GM12878 (cell line): ENCODE measurements at regions not wholly inside any gene's neighbourhood (a gene's known extent, or its start where the extent isn't known, plus 50 kb on each side); places are given as distances from the start of the nearest gene placed in this dataset.

Experiments used
- ATAC-seq: fragments of 200-7000 bp; cut with Tn5 transposase; 3 replicates; pipeline ENCODE4 v1.9.1; 2020; ENCODE audit warnings: mild to moderate bottlenecking, moderate library complexity
- BruUV-seq: library from RNA; stranded (reverse); fragments of 400-500 nt; replicated peaks from 2 replicates; lab custom pipeline; 2021; lab: Mats Ljungman, UMichigan
- CTCF ChIA-PET: fragments of 300-600 bp; sonication (Branson Sonifier 250); formaldehyde crosslinking; extraction: SDS; loops from one replicate; lab custom pipeline; 2021; ENCODE audit warnings: inconsistent platforms; lab: Yijun Ruan, JAX
- POLR2A ChIA-PET: fragments of 350-600 bp; formaldehyde crosslinking; extraction: SDS; loops from one replicate; lab custom pipeline; 2021; ENCODE audit warnings: inconsistent platforms; lab: Charles Lee
- RAD21 ChIA-PET: fragments of 300-600 bp; sonication (Branson Sonifier 250); formaldehyde crosslinking; loops from one replicate; lab custom pipeline; 2023; ENCODE audit warnings: antibody characterized with exemption; ENCODE audit not compliant: unreplicated experiment; lab: Charles Lee
- SMC1A ChIA-PET: fragments of 300-600 bp; sonication (Branson Sonifier 250); formaldehyde crosslinking; loops from one replicate; lab custom pipeline; 2023; ENCODE audit not compliant: unreplicated experiment, uncharacterized antibody; lab: Charles Lee
- DNase-seq: peaks from one replicate; pipeline ENCODE4 v3.0.0-alpha.2; 2011; ENCODE audit warnings: low read depth, low spot score
- FAIRE-seq: peaks from 3 replicates; lab custom pipeline; 2011; peaks lifted over from hg19 to GRCh38; lab: Jason Lieb, UNC
- H2AFZ ChIP-seq: 2 replicates; pipeline ENCODE4 v1.6.0; 2011; ENCODE audit warnings: low read depth, low read length, control low read depth; ENCODE audit not compliant: control insufficient read depth
- H3K27ac ChIP-seq: 2 replicates; pipeline ENCODE4 v1.5.1; 2011; ENCODE audit warnings: control low read depth; ENCODE audit not compliant: control insufficient read depth, insufficient read depth
- H3K27me3 ChIP-seq, 2 experiments: replicated peaks in 1 of 2; 2 replicates each; pipeline versions ENCODE4 v1.6.0 to v1.6.1; 2011; ENCODE audit warnings: low read length in 1 of 2; ENCODE audit not compliant: control insufficient read depth in 2 of 2, insufficient read depth in 2 of 2
- H3K36me3 ChIP-seq, 2 experiments: 2 replicates each; pipeline ENCODE4 v1.5.1; 2011; ENCODE audit warnings: low read length in 1 of 2; ENCODE audit not compliant: control insufficient read depth in 2 of 2, insufficient read depth in 2 of 2
- H3K4me1 ChIP-seq: 2 replicates; pipeline ENCODE4 v1.6.1; 2011; ENCODE audit warnings: mild to moderate bottlenecking, low read length, moderate library complexity, mixed read lengths; ENCODE audit not compliant: control insufficient read depth, insufficient read depth
- H3K4me2 ChIP-seq: 2 replicates; pipeline ENCODE4 v1.6.0; 2011; ENCODE audit warnings: control low read depth; ENCODE audit not compliant: control insufficient read depth, insufficient read depth
- H3K4me3 ChIP-seq: fragments of 200-600 bp; sonication (generic); 2 replicates; pipeline ENCODE4 v1.5.1; 2016
- H3K79me2 ChIP-seq: 2 replicates; pipeline ENCODE4 v1.6.0; 2011; ENCODE audit warnings: low read length; ENCODE audit not compliant: control insufficient read depth, insufficient read depth
- H3K9ac ChIP-seq: 2 replicates; pipeline ENCODE4 v1.8.0; 2011; ENCODE audit warnings: low read length, control low read depth, mixed read lengths; ENCODE audit not compliant: control insufficient read depth, insufficient read depth
- H3K9me3 ChIP-seq: replicated peaks from 3 replicates; pipeline ENCODE4 v1.5.1; 2011; ENCODE audit warnings: mild to moderate bottlenecking, low read length; ENCODE audit not compliant: control insufficient read depth, insufficient read depth
- H4K20me1 ChIP-seq: 2 replicates; pipeline ENCODE4 v1.6.0; 2011; ENCODE audit not compliant: control insufficient read depth, insufficient read depth
- BMI1 ChIP-seq: fragments of 450-650 bp; IDR thresholded peaks from 2 replicates; pipeline ENCODE4 v1.6.1; 2016; ENCODE audit warnings: mild to moderate bottlenecking, moderate library complexity, borderline replicate concordance
- CBX5 ChIP-seq: sonication (generic); IDR thresholded peaks from 2 replicates; pipeline ENCODE4 v1.6.1; 2016; ENCODE audit warnings: low read depth, moderate library complexity, mild to moderate bottlenecking, inconsistent platforms
- MEF2A ChIP-seq: IDR thresholded peaks from 2 replicates; pipeline ENCODE4 v1.6.1; 2011; ENCODE audit warnings: low read depth, mild to moderate bottlenecking, low read length, moderate library complexity; ENCODE audit not compliant: insufficient read depth
- NBN ChIP-seq: fragments of 450-650 bp; IDR thresholded peaks from 2 replicates; pipeline ENCODE4 v1.6.1; 2016
- NFIC ChIP-seq: IDR thresholded peaks from 2 replicates; pipeline ENCODE4 v1.6.1; 2012; ENCODE audit warnings: low read depth, mild to moderate bottlenecking, inconsistent platforms, low read length, moderate library complexity
- NFXL1 ChIP-seq: fragments of 450-650 bp; IDR thresholded peaks from 2 replicates; pipeline ENCODE4 v1.6.1; 2017; ENCODE audit warnings: antibody characterized with exemption, mild to moderate bottlenecking, borderline replicate concordance
- POLR2AphosphoS2 ChIP-seq: IDR thresholded peaks from 2 replicates; pipeline ENCODE4 v1.6.1; 2011; ENCODE audit warnings: low read depth, mild to moderate bottlenecking, low read length, improper control_type of control experiment, moderate library complexity
- POLR2AphosphoS5 ChIP-seq: IDR thresholded peaks from 2 replicates; pipeline ENCODE4 v1.6.1; 2011; ENCODE audit warnings: mild to moderate bottlenecking, low read length, inconsistent platforms
- RAD21 ChIP-seq: IDR thresholded peaks from 2 replicates; pipeline ENCODE4 v1.6.1; 2011; ENCODE audit warnings: mild to moderate bottlenecking, low read depth, low read length, moderate library complexity; ENCODE audit not compliant: insufficient read depth
- SPI1 ChIP-seq: IDR thresholded peaks from 2 replicates; pipeline ENCODE4 v1.6.1; 2011; ENCODE audit warnings: low read depth, mild to moderate bottlenecking, low read length, moderate library complexity, borderline replicate concordance; ENCODE audit not compliant: insufficient read depth
- SUZ12 ChIP-seq: fragments of 200-600 bp; sonication (generic); IDR thresholded peaks from one replicate; pipeline ENCODE4 v1.6.1; 2018; ENCODE audit warnings: antibody characterized with exemption, mild to moderate bottlenecking; ENCODE audit not compliant: unreplicated experiment
- ZNF207 ChIP-seq: fragments of 450-650 bp; IDR thresholded peaks from 2 replicates; pipeline ENCODE4 v1.6.1; 2014; ENCODE audit warnings: antibody characterized with exemption, mild to moderate bottlenecking, borderline replicate concordance
- WGBS: methylation state at CpG from one replicate; pipeline ENCODE4 v1.1.6; 2016; ENCODE audit warnings: low lambda C conversion rate; ENCODE audit not compliant: insufficient replicate concordance, insufficient coverage; ENCODE audit errors: missing lambda C conversion rate; 5-methylcytosine and 5-hydroxymethylcytosine counted together
- in situ Hi-C: fragments of 300-500 bp; cut with MboI; formaldehyde crosslinking; loops from 9 replicates; pipeline ENCODE4 v1.14.3; 2018; ENCODE audit warnings: mixed read lengths
- intact Hi-C: fragments of 100-400 bp; cut with micrococcal nuclease; formaldehyde crosslinking; loops from one replicate; pipeline ENCODE4 v1.14.2; 2022; ENCODE audit not compliant: unreplicated experiment
- TF ChIP-seq, protein P1 (sequence below): IDR thresholded peaks from 2 replicates; pipeline ENCODE4 v1.6.1; 2011; ENCODE audit warnings: mild to moderate bottlenecking, low read depth, low read length, moderate library complexity; ENCODE audit not compliant: insufficient replicate concordance
- TF ChIP-seq, protein P2 (sequence below): IDR thresholded peaks from 2 replicates; pipeline ENCODE4 v1.6.1; 2011; ENCODE audit warnings: borderline replicate concordance, low read depth, mild to moderate bottlenecking, moderate library complexity, low read length; ENCODE audit not compliant: insufficient read depth, poor library complexity, severe bottlenecking

DNA sequence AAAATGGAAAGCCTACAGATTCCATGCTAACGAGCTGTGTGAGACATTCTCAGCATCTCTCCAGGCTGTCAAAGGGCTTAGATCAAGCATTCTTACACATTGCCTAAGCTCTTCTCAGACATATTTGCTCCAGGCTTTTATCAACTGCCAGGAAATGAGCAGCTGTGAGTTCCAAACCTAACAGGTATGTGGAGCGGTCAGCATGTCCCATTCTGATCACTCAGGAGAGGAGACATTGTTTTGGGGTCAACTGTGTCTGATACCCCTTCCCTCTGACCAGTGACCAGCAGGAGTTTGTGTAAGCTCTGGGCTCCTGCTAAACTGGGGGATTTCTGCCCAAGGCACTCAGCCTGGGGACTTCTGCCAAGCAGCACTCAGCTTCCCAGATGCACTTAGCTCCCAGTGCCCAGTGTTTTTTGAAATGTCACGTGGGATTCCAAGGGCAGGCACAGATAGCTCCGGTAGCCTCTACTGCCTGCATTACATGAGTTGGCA is 229.1 kb downstream of the SEC61B start (continued):
- TF ChIP-seq ZNF207, result no peak

DNA sequence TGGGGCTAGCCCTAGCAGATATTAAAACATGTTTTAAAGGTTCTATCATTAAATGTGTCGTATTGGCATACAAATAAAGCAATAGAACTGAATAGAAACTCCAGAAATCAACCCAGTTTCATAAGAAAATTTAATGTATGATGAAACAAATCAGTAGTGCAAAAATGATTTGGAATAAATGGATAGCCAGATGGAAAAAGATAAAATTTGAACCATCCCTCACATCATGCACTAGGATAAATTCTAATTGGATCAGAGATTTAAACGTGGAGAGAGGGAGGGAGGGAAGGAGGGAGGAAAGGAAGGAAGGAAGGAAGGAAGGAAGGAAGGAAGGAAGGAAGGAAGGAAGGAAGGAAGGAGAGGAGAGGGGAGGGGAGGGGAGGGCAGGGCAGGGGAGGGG is 235.3 kb downstream of the SEC61B start:
- ChIA-PET RAD21 (no interaction called here), POLR2A (no interaction called here), SMC1A (interaction anchor here (1.3 to 1.9 kb wide), 2 partner anchors 8 to 135 kb away, joined by 3 to 6 read pairs; no protein-coding TSS in a partner anchor), CTCF (interaction anchor here (0.6 to 0.9 kb wide), 2 partner anchors 73 to 108 kb away, joined by 3 to 4 read pairs; no protein-coding TSS in a partner anchor)
- Histone ChIP-seq H3K36me3 (no peaks in the 10 kb centered on the region), H3K4me3 (no peak overlapping the region), H3K9ac (no peak overlapping the region), H2AFZ (no peak overlapping the region), H3K4me2 (no peak overlapping the region), H3K27ac (no peak overlapping the region), H3K9me3 (no peaks in the 10 kb centered on the region), H4K20me1 (no peaks in the 10 kb centered on the region), H3K27me3 (no peaks in the 10 kb centered on the region), H3K4me1 (no peaks in the 10 kb centered on the region), H3K79me2 (no peaks in the 10 kb centered on the region)
- ATAC-seq, result no peak
- in situ Hi-C loops (no loop called here), intact Hi-C loops (no loop called here)
- no peak for FAIRE-seq
- WGBS, result 0% methylated on average over 1 of the region's 2 CpGs
- BruUV-seq, result no TSS peak
- DNase-seq, result no peak
- TF ChIP-seq POLR2AphosphoS2, result no peak
- no peak for TF ChIP-seq NFIC

DNA sequence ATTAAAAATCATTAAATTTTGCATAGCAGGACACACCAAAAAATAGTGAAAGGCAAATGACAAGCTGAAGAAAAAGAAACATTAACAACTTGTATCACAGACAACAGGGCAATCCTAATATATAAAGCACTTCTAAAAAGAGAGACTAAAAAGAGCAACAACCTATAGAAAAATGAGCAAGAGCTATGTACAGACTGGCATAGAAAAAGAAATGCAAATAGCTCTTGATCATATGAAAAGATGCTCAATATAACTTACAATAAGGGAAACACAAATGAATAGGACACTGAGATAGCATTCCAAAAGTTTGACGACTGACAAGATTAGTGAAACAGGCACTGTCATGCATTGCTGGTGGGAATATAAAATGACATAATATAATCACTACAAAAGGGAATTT is 235.9 kb downstream of the SEC61B start:
- Histone ChIP-seq H3K36me3 (no peaks in the 10 kb centered on the region), H4K20me1 (no peaks in the 10 kb centered on the region), H3K9me3 (no peaks in the 10 kb centered on the region), H3K27me3 (no peaks in the 10 kb centered on the region), H2AFZ (no peak overlapping the region), H3K9ac (no peak overlapping the region), H3K79me2 (no peaks in the 10 kb centered on the region), H3K27ac (no peak overlapping the region), H3K4me1 (no peaks in the 10 kb centered on the region), H3K4me2 (no peak overlapping the region), H3K4me3 (no peak overlapping the region)
- RAD21 ChIA-PET, result no interaction called here
- 100% methylated on average over 1 of the region's 1 CpG for WGBS
- intact Hi-C loops, result no loop called here
- in situ Hi-C loops, result no loop called here
- FAIRE-seq, result no peak
- no peak for DNase-seq
- BruUV-seq, result no TSS peak
- SMC1A ChIA-PET, result interaction anchor here (1.3 to 1.4 kb wide), 2 partner anchors 9 to 136 kb away, joined by 3 read pairs; no protein-coding TSS in a partner anchor
- CTCF ChIA-PET, result interaction anchor here (0.6 kb wide), 1 partner anchor 312 kb away, joined by 3 read pairs; no protein-coding TSS in a partner anchor
- POLR2A ChIA-PET, result no interaction called here
- no peak for ATAC-seq
- TF ChIP-seq, protein P1, sequence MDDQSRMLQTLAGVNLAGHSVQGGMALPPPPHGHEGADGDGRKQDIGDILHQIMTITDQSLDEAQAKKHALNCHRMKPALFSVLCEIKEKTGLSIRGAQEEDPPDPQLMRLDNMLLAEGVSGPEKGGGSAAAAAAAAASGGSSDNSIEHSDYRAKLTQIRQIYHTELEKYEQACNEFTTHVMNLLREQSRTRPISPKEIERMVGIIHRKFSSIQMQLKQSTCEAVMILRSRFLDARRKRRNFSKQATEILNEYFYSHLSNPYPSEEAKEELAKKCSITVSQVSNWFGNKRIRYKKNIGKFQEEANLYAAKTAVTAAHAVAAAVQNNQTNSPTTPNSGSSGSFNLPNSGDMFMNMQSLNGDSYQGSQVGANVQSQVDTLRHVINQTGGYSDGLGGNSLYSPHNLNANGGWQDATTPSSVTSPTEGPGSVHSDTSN, result no peak
- TF ChIP-seq MEF2A, result no peak
- no peak for TF ChIP-seq RAD21
- no peak for TF ChIP-seq BMI1
- TF ChIP-seq POLR2AphosphoS5, result no peak
- TF ChIP-seq CBX5, result no peak
- TF ChIP-seq NBN, result no peak
- TF ChIP-seq SPI1, result no peak
- TF ChIP-seq SUZ12, result no peak
- TF ChIP-seq, protein P2, sequence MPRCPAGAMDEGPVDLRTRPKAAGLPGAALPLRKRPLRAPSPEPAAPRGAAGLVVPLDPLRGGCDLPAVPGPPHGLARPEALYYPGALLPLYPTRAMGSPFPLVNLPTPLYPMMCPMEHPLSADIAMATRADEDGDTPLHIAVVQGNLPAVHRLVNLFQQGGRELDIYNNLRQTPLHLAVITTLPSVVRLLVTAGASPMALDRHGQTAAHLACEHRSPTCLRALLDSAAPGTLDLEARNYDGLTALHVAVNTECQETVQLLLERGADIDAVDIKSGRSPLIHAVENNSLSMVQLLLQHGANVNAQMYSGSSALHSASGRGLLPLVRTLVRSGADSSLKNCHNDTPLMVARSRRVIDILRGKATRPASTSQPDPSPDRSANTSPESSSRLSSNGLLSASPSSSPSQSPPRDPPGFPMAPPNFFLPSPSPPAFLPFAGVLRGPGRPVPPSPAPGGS, result no peak
- TF ChIP-seq NFXL1, result no peak
